Mammary epithelial cell (primary cell): ENCODE measurements at regions not wholly inside any gene's neighbourhood (a gene's known extent, or its start where the extent isn't known, plus 50 kb on each side); places are given as distances from the start of the nearest gene placed in this dataset.

Source experiments
- EZH2 ChIP-seq: IDR thresholded peaks from 2 replicates; pipeline ENCODE4 v1.6.1; 2012; ENCODE audit warnings: low read length, inconsistent platforms, borderline replicate concordance
- TF ChIP-seq, protein P1 (sequence below), 2 donors: IDR thresholded peaks in 1 of 2; conservative IDR thresholded peaks in 1 of 2; 2 replicates each; pipeline ENCODE4 v1.5.1; 2011 to 2012; ENCODE audit warnings: inconsistent platforms in 2 of 2, low read length in 2 of 2, mild to moderate bottlenecking in 2 of 2, control low read depth in 1 of 2, low read depth in 1 of 2; ENCODE audit not compliant: insufficient read depth in 1 of 2; ENCODE audit errors: extremely low read depth in 1 of 2

DNA sequence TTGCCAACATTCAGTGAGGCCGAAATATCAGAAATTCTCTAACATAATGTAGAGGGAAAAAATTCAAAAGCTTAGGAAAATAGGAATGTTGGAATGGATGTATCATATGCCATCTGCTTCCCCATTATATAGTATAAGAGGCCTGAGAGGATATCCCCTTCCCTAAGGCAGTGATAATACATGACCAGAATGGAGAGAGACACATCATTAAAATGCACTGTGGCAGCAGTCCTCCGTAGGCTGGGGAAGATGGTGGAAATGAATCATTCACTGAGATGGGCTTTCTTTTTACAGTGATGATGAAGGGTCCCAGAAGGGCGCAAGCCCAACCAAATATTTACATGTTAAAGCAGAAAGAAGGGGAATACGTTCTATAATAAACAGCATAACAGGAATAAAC is 799.1 kb upstream of the SPRY2 start:
- TF ChIP-seq, protein P1, sequence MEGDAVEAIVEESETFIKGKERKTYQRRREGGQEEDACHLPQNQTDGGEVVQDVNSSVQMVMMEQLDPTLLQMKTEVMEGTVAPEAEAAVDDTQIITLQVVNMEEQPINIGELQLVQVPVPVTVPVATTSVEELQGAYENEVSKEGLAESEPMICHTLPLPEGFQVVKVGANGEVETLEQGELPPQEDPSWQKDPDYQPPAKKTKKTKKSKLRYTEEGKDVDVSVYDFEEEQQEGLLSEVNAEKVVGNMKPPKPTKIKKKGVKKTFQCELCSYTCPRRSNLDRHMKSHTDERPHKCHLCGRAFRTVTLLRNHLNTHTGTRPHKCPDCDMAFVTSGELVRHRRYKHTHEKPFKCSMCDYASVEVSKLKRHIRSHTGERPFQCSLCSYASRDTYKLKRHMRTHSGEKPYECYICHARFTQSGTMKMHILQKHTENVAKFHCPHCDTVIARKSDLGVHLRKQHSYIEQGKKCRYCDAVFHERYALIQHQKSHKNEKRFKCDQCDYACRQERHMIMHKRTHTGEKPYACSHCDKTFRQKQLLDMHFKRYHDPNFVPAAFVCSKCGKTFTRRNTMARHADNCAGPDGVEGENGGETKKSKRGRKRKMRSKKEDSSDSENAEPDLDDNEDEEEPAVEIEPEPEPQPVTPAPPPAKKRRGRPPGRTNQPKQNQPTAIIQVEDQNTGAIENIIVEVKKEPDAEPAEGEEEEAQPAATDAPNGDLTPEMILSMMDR (conservative IDR thresholded peaks at IDR 0.05 in 1 of 2, IDR thresholded peaks at IDR 0.05 in 1 of 2; ENCODE audit: extremely low read depth in 1 of 2, insufficient read depth in 1 of 2, low read depth in 1 of 2, low read length in 2 of 2): no peak
- TF ChIP-seq EZH2: no peak
